WTC11 (cell line): ENCODE measurements at regions not wholly inside any gene's neighbourhood (a gene's known extent, or its start where the extent isn't known, plus 50 kb on each side); places are given as distances from the start of the nearest gene placed in this dataset.

Experiments
- ATAC-seq: fragments of 200-7000 bp; cut with Tn5 transposase; 2 replicates; pipeline ENCODE4 v1.10.0; 2021; ENCODE audit warnings: mild to moderate bottlenecking, moderate library complexity
- CTCF ChIA-PET: fragments of 300-600 bp; sonication (Branson Sonifier 250); formaldehyde crosslinking; loops from one replicate; lab custom pipeline; 2021; ENCODE audit warnings: antibody characterized with exemption; lab: Charles Lee
- POLR2A ChIA-PET: fragments of 350-600 bp; sonication (Branson Sonifier 250); formaldehyde crosslinking; loops from one replicate; lab custom pipeline; 2021; ENCODE audit warnings: antibody characterized with exemption; lab: Charles Lee
- DNase-seq: peaks from one replicate; pipeline ENCODE4 v3.0.0; 2021; ENCODE audit warnings: low spot score
- H3K27ac Mint-ChIP-seq: 2 replicates; pipeline ENCODE4 v1.8.0; 2021; ENCODE audit warnings: mixed read lengths
- H3K27me3 Mint-ChIP-seq: 2 replicates; pipeline ENCODE4 v1.8.0; 2021; ENCODE audit warnings: low read depth, mild to moderate bottlenecking, moderate library complexity, mixed read lengths
- H3K36me3 Mint-ChIP-seq: 2 replicates; pipeline ENCODE4 v1.8.0; 2021; ENCODE audit warnings: mixed read lengths
- H3K4me1 Mint-ChIP-seq: 2 replicates; pipeline ENCODE4 v1.8.0; 2022; ENCODE audit warnings: mixed read lengths
- H3K4me3 Mint-ChIP-seq: 2 replicates; pipeline ENCODE4 v1.8.0; 2021; ENCODE audit warnings: mild to moderate bottlenecking, moderate library complexity, mixed read lengths
- H3K9me3 Mint-ChIP-seq: 2 replicates; pipeline ENCODE4 v1.8.0; 2021; ENCODE audit warnings: mixed read lengths
- AFF4 ChIP-seq: sonication (generic); formaldehyde crosslinking; IDR thresholded peaks from 2 replicates; pipeline ENCODE4 v1.8.1; 2023; ENCODE audit warnings: mild to moderate bottlenecking, missing genetic modification reagents, borderline replicate concordance
- ATF2 ChIP-seq: sonication (generic); formaldehyde crosslinking; IDR thresholded peaks from 2 replicates; pipeline ENCODE4 v1.8.1; 2022; ENCODE audit warnings: low read depth, missing genetic modification reagents, borderline replicate concordance
- CREB1 ChIP-seq: sonication (generic); formaldehyde crosslinking; IDR thresholded peaks from 2 replicates; pipeline ENCODE4 v1.8.0; 2023; ENCODE audit warnings: mild to moderate bottlenecking, missing genetic modification reagents
- IRF1 ChIP-seq: sonication (generic); formaldehyde crosslinking; IDR thresholded peaks from 2 replicates; pipeline ENCODE4 v1.8.0; 2023; ENCODE audit warnings: missing genetic modification reagents
- JUN ChIP-seq: sonication (generic); formaldehyde crosslinking; IDR thresholded peaks from 2 replicates; pipeline ENCODE4 v1.8.0; 2023; ENCODE audit warnings: mild to moderate bottlenecking, missing genetic modification reagents
- KAT7 ChIP-seq: sonication (generic); formaldehyde crosslinking; IDR thresholded peaks from 2 replicates; pipeline ENCODE4 v1.8.1; 2023; ENCODE audit warnings: missing genetic modification reagents, mild to moderate bottlenecking, borderline replicate concordance
- NFYB ChIP-seq: sonication (generic); formaldehyde crosslinking; conservative IDR thresholded peaks from 2 replicates; pipeline ENCODE4 v1.8.0; 2022; ENCODE audit warnings: low read depth, missing genetic modification reagents
- PREB ChIP-seq: sonication (generic); formaldehyde crosslinking; IDR thresholded peaks from 2 replicates; pipeline ENCODE4 v1.8.1; 2022; ENCODE audit warnings: mild to moderate bottlenecking, missing genetic modification reagents, moderate library complexity, borderline replicate concordance
- SMAD4 ChIP-seq: sonication (generic); formaldehyde crosslinking; IDR thresholded peaks from 2 replicates; pipeline ENCODE4 v1.8.0; 2022; ENCODE audit warnings: mild to moderate bottlenecking, missing genetic modification reagents
- TEAD1 ChIP-seq: sonication (generic); formaldehyde crosslinking; IDR thresholded peaks from 2 replicates; pipeline ENCODE4 v1.8.0; 2022; ENCODE audit warnings: mild to moderate bottlenecking, missing genetic modification reagents
- USF1 ChIP-seq: sonication (generic); formaldehyde crosslinking; IDR thresholded peaks from 2 replicates; pipeline ENCODE4 v1.8.0; 2022; ENCODE audit warnings: mild to moderate bottlenecking, missing genetic modification reagents
- USF2 ChIP-seq: sonication (generic); formaldehyde crosslinking; IDR thresholded peaks from 2 replicates; pipeline ENCODE4 v1.8.1; 2023; ENCODE audit warnings: mild to moderate bottlenecking, missing genetic modification reagents, moderate library complexity
- ZNF423 ChIP-seq: fragments of 250-450 bp; sonication (Bioruptor Pico); IDR thresholded peaks from 2 replicates; pipeline ENCODE4 v2.1.2; 2022; ENCODE audit warnings: mild to moderate bottlenecking, moderate library complexity
- ZSCAN18 ChIP-seq: fragments of 250-450 bp; sonication (Bioruptor Pico); IDR thresholded peaks from 2 replicates; pipeline ENCODE4 v2.1.2; 2022; ENCODE audit warnings: mild to moderate bottlenecking, moderate library complexity

- no peak for TF ChIP-seq KAT7 (CRISPR knock-in tag)
- no peak for TF ChIP-seq JUN (CRISPR knock-in tag)
- TF ChIP-seq USF2 (CRISPR knock-in tag) = no peak
- no peak for TF ChIP-seq IRF1
- TF ChIP-seq TEAD1 (CRISPR knock-in tag) = no peak
- H3K27ac Mint-ChIP-seq = no peak overlapping the region
- peaks cover 10% of the 10 kb centered on the region for H3K4me1 Mint-ChIP-seq
- CTCF ChIA-PET = interaction anchor here (0.9 to 1.8 kb wide), 2 partner anchors 9 to 267 kb away, joined by 3 to 5 read pairs; no protein-coding TSS in a partner anchor
- peaks cover 6% of the 10 kb centered on the region; the same call in 1 of the 2 replicates for H3K9me3 Mint-ChIP-seq
- no peaks in the 10 kb centered on the region; the same call in 1 of the 2 replicates for H3K27me3 Mint-ChIP-seq
- no peak for ATAC-seq
- DNase-seq = no peak
- no peaks in the 10 kb centered on the region for H3K36me3 Mint-ChIP-seq
- POLR2A ChIA-PET = no interaction called here
- H3K4me3 Mint-ChIP-seq = no peak overlapping the region
These were observed 789.9 kb downstream of the BRD1 start for GRCh38 chr22:49037701-49038245.

GRCh38 chr22:49036513-49036912, 791.2 kb downstream of the BRD1 start:
- TF ChIP-seq CREB1 (no peak), ATF2 (no peak), PREB (CRISPR knock-in tag) (no peak), AFF4 (CRISPR knock-in tag) (no peak), USF1 (CRISPR knock-in tag) (no peak), ZNF423 (CRISPR knock-in tag) (no peak), TEAD1 (CRISPR knock-in tag) (no peak)
- CTCF ChIA-PET = interaction anchor here (1.8 kb wide), 1 partner anchor 10 kb away, joined by 5 read pairs; no protein-coding TSS in a partner anchor
- Mint-ChIP-seq H3K4me3 (no peak overlapping the region), H3K9me3 (peaks cover 6% of the 10 kb centered on the region; the same call in 1 of the 2 replicates), H3K27ac (no peak overlapping the region), H3K36me3 (no peaks in the 10 kb centered on the region), H3K27me3 (no peaks in the 10 kb centered on the region; the same call in 1 of the 2 replicates), H3K4me1 (peaks cover 6% of the 10 kb centered on the region)
- DNase-seq = no peak
- POLR2A ChIA-PET = no interaction called here
- no peak for ATAC-seq

- H3K9me3 Mint-ChIP-seq = peaks cover 6% of the 10 kb centered on the region; the same call in 1 of the 2 replicates
- no peaks in the 10 kb centered on the region for H3K36me3 Mint-ChIP-seq
- no peak overlapping the region for H3K27ac Mint-ChIP-seq
- H3K4me3 Mint-ChIP-seq = no peak overlapping the region
- CTCF ChIA-PET = no interaction called here
- POLR2A ChIA-PET = no interaction called here
- DNase-seq (no peak), ATAC-seq (no peak)
- H3K27me3 Mint-ChIP-seq = no peaks in the 10 kb centered on the region; the same call in 1 of the 2 replicates
- H3K4me1 Mint-ChIP-seq = peaks cover 6% of the 10 kb centered on the region
- TF ChIP-seq ZSCAN18 (CRISPR knock-in tag) (no peak), SMAD4 (no peak), NFYB (no peak)
These were observed 791.7 kb downstream of the BRD1 start for GRCh38 chr22:49035818-49036457.
